Ammon's horn (tissue), 1 donor: ENCODE measurements at regions not wholly inside any gene's neighbourhood (a gene's known extent, or its start where the extent isn't known, plus 50 kb on each side); places are given as distances from the start of the nearest gene placed in this dataset.
"Not testable (repeated sequence)": the region's sequence is repeated elsewhere in the genome, so short reads cannot be mapped to it uniquely, and the experiment has no call there.

Source experiments
- DNase-seq: peaks from one replicate; pipeline ENCODE4 v3.0.0-alpha.2; 2016; ENCODE audit warnings: low spot score

DNA sequence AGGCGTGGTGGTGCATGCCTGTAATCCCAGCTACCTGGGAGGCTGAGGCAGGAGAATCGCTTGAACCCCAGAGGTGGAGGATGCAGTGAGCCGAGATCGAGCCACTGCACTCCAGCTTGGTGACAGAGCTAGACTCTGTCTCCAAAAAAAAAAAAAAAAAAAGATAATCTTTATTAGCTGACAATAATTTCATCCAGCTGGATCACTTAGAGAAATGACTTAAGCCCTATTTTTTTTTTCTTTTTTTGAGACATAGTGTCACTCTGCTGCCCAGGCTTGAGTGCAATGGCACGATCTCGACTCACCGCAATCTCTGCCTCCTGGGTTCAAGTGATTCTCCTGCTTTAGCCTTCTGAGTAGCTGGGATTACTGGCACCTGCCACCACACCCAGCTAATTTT is 51.6 kb upstream of the MAP4K4 start:
- not testable (repeated sequence) for DNase-seq

DNA sequence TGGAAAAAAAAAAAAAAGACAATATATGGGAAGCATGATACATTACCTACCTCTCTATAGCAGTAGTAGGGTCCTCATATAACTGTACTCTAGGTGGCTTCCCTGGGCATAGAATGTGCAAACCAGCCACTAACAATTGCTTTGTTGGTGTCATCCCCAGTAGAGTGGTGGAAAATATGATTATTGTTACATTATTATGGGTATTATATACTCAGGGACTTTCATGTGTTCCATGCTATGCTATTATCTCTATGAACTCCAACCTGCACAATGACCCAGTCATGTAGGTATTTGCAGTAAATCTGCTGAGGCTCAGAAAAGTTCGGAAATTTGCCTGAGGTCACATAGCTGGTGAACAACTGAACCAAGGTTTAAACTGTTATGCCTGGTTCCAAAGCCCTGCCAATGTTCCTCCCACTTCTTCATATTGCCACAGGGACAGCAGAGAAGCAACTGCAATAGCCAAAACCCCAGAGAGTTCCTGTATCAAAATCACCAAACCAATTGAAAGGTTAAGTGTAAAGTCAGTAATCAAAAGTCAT is 52.6 kb upstream of the MAP4K4 start:
- DNase-seq = no peak

DNA sequence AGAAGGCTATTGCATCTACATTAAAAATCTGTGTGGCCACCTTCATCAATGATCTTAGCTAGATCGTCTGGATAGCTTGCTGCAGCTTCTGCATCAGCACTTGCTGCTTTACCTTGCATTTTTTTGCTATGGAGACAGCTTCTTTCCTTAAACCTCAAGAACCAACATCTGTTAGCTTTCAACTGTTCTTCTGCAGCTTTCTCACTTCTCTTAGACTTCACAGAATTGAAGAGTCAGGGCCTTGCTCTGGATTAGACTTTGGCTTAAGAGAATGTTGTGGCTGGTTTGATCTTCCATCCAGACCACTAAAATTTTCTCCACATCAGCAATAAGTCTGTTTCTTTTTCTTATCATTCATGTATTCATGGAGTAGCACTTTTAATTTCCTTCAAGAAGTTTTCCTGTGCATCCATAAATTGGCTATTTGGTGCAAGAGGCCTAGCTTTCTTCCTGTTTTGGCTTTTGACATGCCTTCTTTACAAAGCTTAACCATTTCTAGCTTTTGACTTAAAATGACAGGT is 54.4 kb upstream of the MAP4K4 start:
- DNase-seq = no peak

DNA sequence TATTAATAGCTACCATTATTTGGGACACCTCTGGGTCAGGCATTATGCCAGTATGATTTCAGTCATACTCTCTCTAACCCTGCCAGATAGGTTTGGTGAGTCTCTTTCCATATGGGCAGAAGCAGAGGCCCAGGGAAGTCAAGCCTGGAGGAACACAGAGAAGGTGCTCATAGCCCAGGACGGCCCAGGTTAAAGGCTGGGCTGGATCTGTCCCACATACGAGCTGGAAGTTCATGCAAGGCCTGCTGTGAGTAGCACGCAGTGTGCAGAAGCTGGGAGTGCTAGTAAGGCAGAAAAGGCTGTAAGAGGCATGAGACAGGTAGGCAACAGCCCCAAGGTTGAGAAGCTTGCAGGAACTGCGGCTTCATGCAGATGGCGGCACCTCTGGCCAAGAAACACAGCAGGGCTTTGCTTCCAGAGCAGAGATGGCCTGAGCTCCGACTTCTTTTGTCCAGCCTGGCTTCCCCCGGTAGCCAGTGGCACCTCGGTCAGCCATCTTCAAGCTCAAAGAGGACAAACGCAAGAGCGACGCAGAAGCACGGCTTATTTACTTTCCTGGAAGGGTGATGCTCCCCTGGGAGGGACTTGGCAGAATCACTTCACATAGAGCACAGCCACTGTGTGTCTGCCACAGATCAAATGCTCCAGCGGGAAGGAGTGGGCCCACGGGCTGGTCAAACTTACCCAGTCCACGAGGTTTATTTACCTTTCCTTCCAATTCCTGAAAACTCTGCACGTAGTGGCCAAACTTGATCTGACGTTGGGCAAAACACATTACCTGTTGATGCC is 58.5 kb upstream of the MAP4K4 start:
- no peak for DNase-seq

DNA sequence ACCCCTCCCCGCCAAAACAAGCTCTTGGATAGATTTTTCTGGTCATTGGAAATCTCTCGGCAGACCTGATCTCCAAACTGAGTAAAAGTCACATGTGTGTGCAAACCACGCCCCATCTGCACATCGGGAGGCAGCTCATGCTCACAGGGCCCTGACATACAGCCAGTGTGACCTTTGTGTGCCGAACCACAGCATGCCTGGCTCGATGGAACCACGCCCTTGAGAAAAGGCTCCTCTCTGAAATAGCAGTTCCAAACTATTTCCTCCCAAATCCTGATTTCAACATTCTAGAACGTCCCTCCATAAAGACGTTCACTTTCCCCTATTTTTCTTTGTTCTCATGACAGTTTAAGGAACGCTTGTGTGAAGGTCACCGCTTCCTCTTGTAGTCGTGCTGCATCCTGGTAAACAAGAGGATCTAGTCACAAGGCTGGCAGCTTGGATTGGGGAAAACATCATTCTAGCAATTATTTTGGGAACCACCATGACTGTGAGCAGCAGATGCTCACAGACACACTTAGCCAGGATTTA is 59.3 kb upstream of the MAP4K4 start:
- DNase-seq = no peak

DNA sequence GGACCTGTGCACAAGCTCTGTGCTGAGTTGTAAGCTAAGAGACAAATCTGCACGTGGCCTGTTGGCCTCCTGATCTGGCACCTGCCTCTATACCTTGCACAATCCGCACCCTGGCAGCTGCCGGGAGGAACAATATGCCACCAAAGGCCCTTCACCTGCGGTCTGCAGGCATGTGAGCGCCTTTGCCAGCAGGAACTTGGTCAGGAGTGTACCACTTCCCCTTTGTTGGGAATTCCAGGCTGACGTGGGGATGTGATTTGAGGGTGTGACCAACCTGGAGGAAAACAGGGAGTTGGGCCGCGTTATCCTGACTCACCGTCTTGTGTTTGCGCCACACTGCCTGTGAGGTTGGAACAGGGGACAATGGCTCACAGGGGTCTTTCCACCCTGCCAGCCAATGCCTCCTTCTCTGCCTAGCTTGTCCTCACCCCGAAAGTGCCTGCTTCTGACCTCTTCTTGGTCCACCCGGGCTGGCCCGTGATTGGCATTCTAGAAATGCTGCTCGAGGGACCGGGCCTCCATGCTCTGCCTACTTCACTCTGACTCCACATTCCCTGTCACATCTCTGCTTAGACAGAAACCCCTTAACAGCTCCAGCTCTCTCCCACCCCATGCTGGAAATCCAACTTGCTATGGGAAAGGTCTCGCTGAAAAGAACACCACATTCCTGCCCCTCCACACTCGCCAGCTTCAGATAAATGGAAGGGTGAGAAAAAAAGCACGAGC is 67.1 kb upstream of the MAP4K4 start:
- no peak for DNase-seq

DNA sequence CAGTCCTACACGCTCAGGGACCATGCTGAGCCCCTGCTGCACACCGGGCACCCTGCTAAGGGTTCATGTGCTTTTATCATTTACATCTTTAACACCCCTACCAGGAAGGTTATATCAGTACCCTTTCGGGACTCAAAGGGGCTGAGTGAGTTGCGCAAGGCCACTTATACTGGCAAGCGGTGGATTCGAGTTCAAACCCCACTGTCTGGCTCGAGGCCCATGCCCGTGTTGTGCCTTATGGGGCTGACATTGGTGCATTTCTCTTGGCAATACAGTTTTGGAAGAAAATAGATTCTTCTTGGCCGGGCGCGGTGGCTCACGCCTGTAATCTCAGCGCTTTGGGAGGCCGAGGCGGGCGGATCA is 69.5 kb upstream of the MAP4K4 start:
- DNase-seq = no peak

DNA sequence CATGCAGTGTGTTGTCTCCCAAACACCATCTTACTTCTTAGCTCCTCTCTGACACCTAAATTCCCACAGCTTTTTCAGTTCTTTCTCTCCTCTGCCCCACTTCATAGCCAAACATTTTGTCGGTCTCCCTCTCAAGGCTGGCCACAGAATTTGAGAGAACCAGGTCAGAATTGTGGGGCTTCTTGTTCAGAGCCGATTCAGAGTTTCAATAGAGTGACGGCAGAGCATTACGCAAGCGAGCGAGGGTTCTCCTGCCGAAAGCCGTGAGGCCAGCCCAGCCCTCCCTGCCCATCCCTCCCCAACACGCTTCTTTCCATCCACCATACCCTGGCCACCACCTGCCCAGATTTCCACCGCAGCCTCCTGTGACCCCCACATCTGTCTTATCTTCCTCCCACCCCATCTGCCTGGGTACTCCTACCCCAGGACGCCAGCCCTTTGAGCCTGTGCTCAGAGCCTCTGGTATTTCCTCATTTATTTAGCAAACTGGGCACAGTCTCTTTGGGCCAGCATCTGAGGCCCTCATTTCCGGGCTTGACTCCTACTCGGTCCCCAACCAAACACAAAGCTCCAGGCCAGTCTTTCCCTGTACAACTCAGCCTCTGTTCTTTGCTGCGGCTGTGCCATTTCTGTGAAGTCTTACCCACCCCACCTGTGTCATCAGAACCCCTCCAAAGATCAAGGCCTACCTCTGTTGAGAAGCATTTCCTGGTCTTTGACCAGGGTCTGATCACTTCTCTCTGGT is 70.0 kb upstream of the MAP4K4 start:
- DNase-seq = no peak

DNA sequence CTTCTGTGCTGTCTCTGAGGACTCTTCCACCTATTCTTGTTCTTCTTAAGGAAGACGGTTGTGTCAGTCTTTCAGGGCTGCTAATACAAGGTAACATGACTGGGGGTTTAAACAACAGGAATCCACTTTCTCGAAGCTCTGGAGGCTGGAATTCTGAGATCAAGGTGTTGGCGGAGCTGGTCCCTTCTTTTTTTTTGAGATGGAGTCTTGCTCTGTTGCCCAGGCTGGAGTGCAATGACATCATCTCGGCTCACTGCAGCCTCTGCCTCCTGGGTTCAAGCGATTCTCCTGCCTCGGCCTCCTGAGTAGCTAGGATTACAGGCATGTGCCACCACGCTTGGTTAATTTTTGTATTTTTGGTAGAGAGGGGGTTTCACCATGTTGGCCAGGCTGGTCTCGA is 71.7 kb upstream of the MAP4K4 start:
- not testable (repeated sequence) for DNase-seq

DNA sequence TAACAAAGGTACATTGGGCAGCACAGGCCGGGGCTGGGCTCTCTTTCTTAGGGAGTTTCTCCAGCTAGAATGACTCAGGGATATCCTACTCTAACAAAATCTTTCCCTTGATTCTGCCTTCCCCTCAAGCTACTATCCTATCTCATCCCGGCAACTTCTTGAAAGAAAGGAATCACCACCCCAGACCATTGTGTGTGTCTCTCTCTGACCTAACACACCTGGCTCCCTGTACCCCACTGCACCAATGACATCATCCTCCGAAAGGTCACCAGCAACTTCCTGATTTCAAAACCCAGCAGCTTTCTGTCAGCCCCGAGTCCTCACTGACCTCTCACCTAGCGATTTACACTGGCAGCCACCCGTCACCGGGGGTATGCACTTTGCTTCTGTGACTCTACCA is 72.1 kb upstream of the MAP4K4 start:
- no peak for DNase-seq

DNA sequence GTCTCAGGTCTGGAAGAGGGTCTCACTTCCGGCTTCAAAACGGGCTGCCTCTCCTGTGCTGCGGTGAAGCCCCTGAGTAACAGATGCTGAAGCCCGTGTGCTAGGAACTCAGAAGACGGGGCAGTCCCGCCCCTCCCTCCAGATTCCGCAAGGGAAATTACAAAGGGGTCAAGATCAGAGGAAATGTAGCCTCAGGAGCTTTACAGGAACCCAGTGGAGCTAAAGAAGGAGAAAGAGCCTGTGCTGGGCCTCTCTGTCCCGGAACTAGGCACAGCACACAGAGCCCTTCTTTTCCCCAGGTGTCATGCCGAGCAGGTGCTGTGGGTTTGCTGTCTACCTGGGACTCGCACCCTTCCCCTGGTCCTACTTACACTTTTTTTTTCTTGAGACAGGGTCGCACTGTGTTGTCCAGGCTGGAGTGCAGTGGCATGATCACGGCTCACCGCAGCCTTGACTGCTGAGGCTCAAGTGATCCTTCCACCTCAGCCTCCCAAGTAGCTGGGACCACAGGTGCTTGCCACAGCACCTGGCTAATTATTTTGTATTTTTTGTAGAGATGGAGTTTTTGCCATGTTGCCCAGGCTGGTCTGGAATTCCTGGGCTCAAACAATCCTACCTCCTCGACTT is 72.7 kb upstream of the MAP4K4 start:
- DNase-seq = no peak

DNA sequence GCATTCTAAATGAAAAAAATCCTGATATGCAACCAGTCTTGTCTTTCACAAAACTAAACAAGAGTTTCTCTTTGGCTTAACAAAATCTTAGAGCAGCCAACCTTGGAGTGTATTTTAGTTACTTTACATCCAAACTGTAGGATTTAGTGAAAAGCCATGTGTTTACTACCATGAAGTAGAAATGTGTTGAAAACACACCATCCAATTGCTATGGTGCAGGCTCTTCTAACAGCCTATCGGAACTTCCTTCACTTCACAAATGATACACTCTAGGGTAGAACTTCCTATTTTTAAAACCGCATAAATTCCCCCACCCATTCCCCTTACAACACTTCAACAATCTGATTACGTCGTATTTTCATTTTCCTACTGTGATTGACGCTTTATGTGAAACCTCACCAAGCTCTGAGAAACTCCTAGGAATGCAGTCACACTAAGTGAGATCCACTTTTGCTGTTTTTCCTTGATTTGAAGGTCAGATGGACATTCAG is 74.4 kb upstream of the MAP4K4 start:
- DNase-seq = no peak

DNA sequence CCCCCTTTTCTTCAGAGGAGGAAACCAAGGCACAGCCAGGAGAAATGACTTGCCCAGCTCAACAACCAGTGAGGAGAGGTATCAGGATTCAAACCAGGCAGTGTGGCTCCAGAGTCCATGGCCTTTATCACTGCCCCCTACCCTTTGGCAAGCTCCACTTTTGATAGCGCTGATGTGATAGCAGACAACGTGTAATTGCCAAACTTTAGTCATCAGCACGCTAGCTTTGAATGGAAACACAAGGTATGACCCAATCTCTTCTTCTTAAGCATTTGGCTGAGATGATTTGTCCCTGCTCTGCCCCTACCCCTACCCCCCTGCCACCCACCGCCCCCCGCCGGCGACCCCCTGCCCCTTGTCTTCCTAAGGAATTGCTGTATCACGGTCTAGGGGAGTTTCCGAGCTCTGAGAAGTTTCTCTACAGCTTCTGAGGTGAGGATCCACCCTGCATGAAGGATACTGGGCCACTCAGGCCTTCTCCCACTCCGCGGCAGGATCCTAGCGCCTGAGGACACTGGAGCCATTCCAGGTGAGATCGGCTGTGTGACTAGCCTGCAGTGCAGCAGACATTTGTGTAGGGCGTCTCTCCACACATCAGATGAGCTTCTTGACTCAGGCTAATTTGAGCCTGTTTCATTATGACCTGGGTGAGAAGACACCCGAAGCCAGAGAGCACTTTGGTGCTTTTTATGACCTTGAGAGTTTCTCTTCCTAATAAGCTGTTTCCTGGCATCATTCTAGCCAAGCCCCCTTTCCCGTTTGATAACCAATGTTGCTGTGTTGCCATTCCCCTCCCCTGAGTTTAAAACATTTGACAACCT is 75.1 kb upstream of the MAP4K4 start:
- DNase-seq = no peak

DNA sequence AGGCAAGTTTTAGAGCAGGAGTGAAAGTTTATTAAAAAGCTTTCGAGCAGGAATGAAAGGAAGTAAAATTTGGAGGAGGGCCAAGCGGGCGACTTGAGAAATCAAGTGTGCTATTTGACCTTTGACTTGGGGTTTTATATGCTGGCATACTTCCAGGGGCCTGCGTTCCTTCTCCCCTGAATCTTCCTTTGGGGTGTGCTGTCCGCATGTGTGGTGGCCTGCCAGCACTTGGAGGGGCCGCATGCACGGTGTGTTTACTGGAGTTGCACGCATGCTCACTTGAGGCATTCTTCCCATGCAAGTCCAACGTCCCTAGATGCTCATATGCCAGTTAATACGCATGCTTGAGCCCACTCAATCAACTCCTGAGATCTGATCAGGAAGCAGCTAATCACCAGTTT is 78.3 kb upstream of the MAP4K4 start:
- DNase-seq = no peak

DNA sequence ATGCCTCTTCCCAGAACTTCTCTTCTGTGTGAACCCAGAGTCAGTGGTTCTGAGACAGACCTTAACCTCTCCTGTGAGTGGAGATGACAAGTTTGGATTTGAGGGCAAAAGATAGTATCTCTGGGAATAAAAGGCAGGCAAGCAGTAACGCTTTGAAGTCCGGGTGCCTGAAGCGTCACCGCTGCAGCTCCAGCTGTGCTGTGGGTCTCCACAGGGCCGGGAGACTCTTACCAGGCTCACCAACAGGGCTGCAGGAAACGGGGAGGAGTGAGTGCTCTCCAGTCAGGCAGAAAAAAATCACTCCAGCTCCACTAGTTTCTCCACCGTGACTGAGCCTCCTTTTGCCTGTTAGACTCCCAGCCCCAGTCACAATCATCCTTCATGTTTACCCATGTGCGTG is 79.7 kb upstream of the MAP4K4 start:
- no peak for DNase-seq

DNA sequence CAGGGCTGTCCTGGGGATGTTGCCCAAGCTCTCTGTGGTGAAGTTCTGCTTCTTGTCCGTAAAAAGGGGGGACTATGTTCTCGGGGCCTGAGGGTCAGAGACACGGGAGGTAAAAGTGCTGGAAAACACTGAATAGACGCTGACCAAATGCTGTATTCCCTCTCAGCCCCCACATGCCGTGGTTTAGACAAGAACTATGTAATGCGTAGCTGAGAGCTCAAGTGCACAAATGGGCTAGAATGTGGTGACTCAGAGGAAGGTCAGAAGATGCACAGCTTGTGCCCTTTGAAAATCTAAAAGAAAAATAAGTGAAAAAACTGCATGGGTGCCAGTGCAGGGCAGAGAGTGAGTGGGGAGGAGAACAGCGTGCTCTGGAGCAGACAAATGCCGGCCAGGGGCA is 80.3 kb upstream of the MAP4K4 start:
- DNase-seq = no peak

DNA sequence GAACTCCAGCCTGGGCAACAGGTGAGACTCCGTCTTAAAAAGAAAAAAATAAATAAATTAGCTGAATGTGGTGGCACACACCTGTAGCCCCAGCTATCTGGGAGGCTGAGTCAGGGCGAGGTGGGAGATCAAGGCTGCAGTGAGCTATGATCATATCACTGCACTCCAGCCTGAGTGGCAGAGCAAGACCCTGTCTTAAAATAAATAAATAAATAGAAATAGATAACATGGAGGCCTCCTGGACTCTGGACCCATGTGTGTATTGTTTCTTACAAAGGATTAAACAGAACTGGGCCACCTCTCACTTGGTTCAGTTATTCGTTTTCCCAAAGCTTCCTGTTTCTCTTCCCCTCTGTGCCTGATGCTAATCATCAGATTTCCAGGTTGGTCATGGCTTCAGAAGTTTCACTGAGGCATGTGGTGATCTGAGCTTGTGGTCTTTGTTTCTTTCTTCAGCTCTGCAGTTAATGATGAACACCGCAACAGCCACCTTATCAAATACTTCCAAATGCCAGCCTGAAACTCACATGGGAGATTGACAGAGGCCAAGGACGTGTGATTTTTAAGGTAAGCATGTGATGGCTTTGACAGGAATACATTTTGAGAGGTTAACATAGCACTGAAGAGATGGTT is 83.3 kb upstream of the MAP4K4 start:
- DNase-seq = no peak

DNA sequence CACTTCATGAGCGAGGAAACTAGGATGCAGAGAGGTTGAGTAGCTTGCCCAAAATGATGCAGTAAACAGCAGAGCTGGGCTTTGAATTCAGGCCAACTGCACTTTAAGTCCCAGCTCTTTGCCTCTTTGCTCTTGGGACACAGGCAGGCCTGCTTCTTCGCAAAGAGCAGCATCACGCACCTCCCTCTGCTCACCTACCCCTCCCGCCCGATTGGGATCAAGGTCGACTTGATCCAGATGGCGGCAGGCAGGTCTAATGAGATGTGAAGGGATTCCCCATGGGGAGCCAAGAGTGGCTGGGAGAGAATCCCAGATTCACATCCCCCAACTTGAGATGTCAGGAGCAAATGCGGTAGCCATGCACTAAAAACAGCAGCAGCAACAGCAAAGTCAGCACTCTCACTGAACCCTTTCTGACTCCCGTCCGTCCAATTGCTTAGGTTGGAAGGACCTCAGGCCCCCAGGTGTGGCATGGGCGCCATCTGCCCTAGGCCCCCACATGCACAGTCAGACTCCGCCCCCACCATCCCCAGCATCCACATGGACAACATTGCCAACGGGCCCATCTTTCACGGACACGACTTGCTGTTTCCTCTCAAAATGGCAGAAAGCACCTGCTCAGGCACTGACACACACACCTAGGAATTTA is 84.3 kb upstream of the MAP4K4 start:
- no peak for DNase-seq

DNA sequence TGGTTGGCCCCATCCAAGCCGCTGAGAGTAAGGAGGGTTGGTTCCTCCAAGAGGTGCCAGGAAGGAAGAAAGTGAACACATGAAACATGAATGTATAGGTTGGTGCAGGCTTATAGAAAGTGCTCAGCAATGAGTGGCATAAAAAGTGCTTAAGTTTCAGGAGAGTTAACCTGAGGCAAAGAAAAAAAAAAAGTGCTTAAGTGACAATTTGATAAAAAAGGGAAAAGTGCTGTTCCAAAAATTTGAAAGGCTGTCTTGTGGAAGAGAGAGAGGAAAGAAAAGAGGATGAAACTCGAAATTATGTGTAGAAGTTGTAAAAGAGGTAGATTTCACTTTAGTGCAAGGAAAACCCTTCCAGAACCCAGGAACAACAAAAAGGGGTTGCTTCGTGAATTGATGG is 85.5 kb upstream of the MAP4K4 start:
- DNase-seq = no peak
